HepG2 (cell line): ENCODE measurements at regions not wholly inside any gene's neighbourhood (a gene's known extent, or its start where the extent isn't known, plus 50 kb on each side); places are given as distances from the start of the nearest gene placed in this dataset.

Experiments
- ATAC-seq: fragments of 200-7000 bp; cut with Tn5 transposase; 3 replicates; pipeline ENCODE4 v1.9.1; 2020; ENCODE audit warnings: mild to moderate bottlenecking, moderate library complexity
- BruUV-seq: library from RNA; stranded (reverse); fragments of 400-500 nt; replicated peaks from 2 replicates; lab custom pipeline; 2021; lab: Mats Ljungman, UMichigan
- CTCF ChIA-PET: fragments of 300-600 bp; formaldehyde crosslinking; extraction: SDS; loops from one replicate; lab custom pipeline; 2021; ENCODE audit warnings: low total read pairs, inconsistent platforms, low intra/inter-chr PET ratio; lab: Yijun Ruan, JAX
- POLR2A ChIA-PET: fragments of 350-600 bp; sonication (Branson Sonifier 250); formaldehyde crosslinking; loops from one replicate; lab custom pipeline; 2020; ENCODE audit warnings: antibody characterized with exemption, inconsistent platforms; lab: Yijun Ruan, JAX
- DNase-seq: peaks from one replicate; pipeline ENCODE4 v3.0.0-alpha.2; 2015; ENCODE audit warnings: low spot score
- FAIRE-seq: peaks from 3 replicates; lab custom pipeline; 2011; peaks lifted over from hg19 to GRCh38; lab: Jason Lieb, UNC
- H2AFZ ChIP-seq: one replicate; pipeline ENCODE4 v1.6.1; 2011; ENCODE audit warnings: low read length, inconsistent platforms
- H3K27ac ChIP-seq: fragments of 300-600 bp; 3 replicates; pipeline ENCODE4 v1.8.0; 2011; ENCODE audit warnings: mixed run types, mild to moderate bottlenecking, mixed read lengths, low read length, inconsistent platforms; ENCODE audit not compliant: insufficient read depth; ENCODE audit errors: extremely low read length
- H3K27me3 ChIP-seq, 2 experiments: fragments of 200-600 bp in 1 of 2; 2 replicates in 1 of 2; 3 replicates in 1 of 2; pipeline versions ENCODE4 v1.6.0 to v1.8.0; 2011; ENCODE audit warnings: low read length in 2 of 2, mild to moderate bottlenecking in 2 of 2, moderate library complexity in 2 of 2, inconsistent platforms in 1 of 2; ENCODE audit not compliant: insufficient read depth in 2 of 2, control insufficient read depth in 1 of 2
- H3K36me3 ChIP-seq, 2 experiments: fragments of 200-600 bp in 1 of 2; replicated peaks in 1 of 2; 2 replicates in 1 of 2; 3 replicates in 1 of 2; pipeline versions ENCODE4 v1.5.1 to v1.8.0; 2011; ENCODE audit warnings: low read length in 2 of 2, inconsistent platforms in 1 of 2; ENCODE audit not compliant: insufficient read depth in 2 of 2, control insufficient read depth in 1 of 2
- H3K4me1 ChIP-seq: 2 replicates; pipeline ENCODE4 v1.5.1; 2012; ENCODE audit warnings: low read length, inconsistent platforms; ENCODE audit not compliant: insufficient read depth
- H3K4me2 ChIP-seq: 2 replicates; pipeline ENCODE4 v1.6.0; 2011; ENCODE audit warnings: low read depth, low read length, inconsistent platforms
- H3K4me3 ChIP-seq, 3 experiments: fragments of 200-600 bp in 1 of 3; sonication (generic), shearing (Covaris generic) in 1 of 3; replicated peaks in 1 of 3; 2 replicates each; pipeline ENCODE4 v1.5.1; 2011 to 2016; ENCODE audit warnings: low read length in 3 of 3, inconsistent platforms in 2 of 3, low read depth in 2 of 3, mild to moderate bottlenecking in 2 of 3, control low read depth in 1 of 3, mixed read lengths in 1 of 3; ENCODE audit not compliant: insufficient read depth in 1 of 3
- H3K79me2 ChIP-seq: one replicate; pipeline ENCODE4 v1.6.1; 2011; ENCODE audit warnings: low read length, inconsistent platforms; ENCODE audit not compliant: insufficient read depth
- H3K9ac ChIP-seq: 2 replicates; pipeline ENCODE4 v1.6.0; 2011; ENCODE audit warnings: mild to moderate bottlenecking, low read depth, low read length, inconsistent platforms; ENCODE audit not compliant: insufficient read depth
- H3K9me3 ChIP-seq: 2 replicates; pipeline ENCODE4 v1.5.1; 2012; ENCODE audit warnings: mild to moderate bottlenecking, low read length
- H4K20me1 ChIP-seq: 2 replicates; pipeline ENCODE4 v1.6.0; 2011; ENCODE audit warnings: inconsistent platforms, mild to moderate bottlenecking, low read length, moderate library complexity; ENCODE audit not compliant: insufficient read depth
- FUBP1 ChIP-seq: sonication (generic); formaldehyde crosslinking; IDR thresholded peaks from 2 replicates; pipeline ENCODE4 v1.5.1; 2020; ENCODE audit warnings: missing genetic modification reagents, mild to moderate bottlenecking, borderline replicate concordance
- MEIS1 ChIP-seq: sonication (generic); formaldehyde crosslinking; IDR thresholded peaks from 2 replicates; pipeline ENCODE4 v1.9.0; 2021; ENCODE audit warnings: mild to moderate bottlenecking, missing genetic modification reagents, moderate library complexity, borderline replicate concordance
- PRDM10 ChIP-seq: sonication (generic); formaldehyde crosslinking; IDR thresholded peaks from 2 replicates; pipeline ENCODE4 v1.4.0; 2020; ENCODE audit warnings: low read depth, missing genetic modification reagents
- TFE3 ChIP-seq: IDR thresholded peaks from 2 replicates; pipeline ENCODE4 v1.6.1; 2016
- ZFP36L2 ChIP-seq: sonication (generic); formaldehyde crosslinking; IDR thresholded peaks from 2 replicates; pipeline ENCODE4 v1.4.0; 2020; ENCODE audit warnings: missing genetic modification reagents
- ZNF30 ChIP-seq: sonication (generic); formaldehyde crosslinking; IDR thresholded peaks from 2 replicates; pipeline ENCODE4 v1.5.0; 2020; ENCODE audit warnings: mild to moderate bottlenecking, missing genetic modification reagents
- ZNF770 ChIP-seq: sonication (generic); formaldehyde crosslinking; IDR thresholded peaks from 2 replicates; pipeline ENCODE4 v1.5.0; 2020; ENCODE audit warnings: mild to moderate bottlenecking, missing genetic modification reagents
- WGBS: methylation state at CpG from one replicate; pipeline ENCODE4 v1.1.6; 2017; ENCODE audit warnings: low lambda C conversion rate; 5-methylcytosine and 5-hydroxymethylcytosine counted together
- in situ Hi-C: cut with HindIII; loops from 2 replicates; pipeline ENCODE4 v1.10.0; 2017; ENCODE audit warnings: low pct_unique_long_range_greater_than_20kb; ENCODE audit not compliant: extremely low pct_ligation_motif_present
- intact Hi-C: fragments of 100-400 bp; cut with micrococcal nuclease; formaldehyde crosslinking; loops from one replicate; pipeline ENCODE4 v1.10.0; 2022; ENCODE audit not compliant: unreplicated experiment

GRCh38 chr4:131309628-131310027, 1839.5 kb upstream of the PCDH10 start (continued):
- TF ChIP-seq MEIS1 (no peak), ZFP36L2 (CRISPR knock-in tag) (no peak)

GRCh38 chr4:131316086-131316485, 1833.0 kb upstream of the PCDH10 start:
- Histone ChIP-seq H2AFZ (no peak overlapping the region), H3K27ac (no peak overlapping the region), H3K9ac (no peak overlapping the region), H3K79me2 (no peaks in the 10 kb centered on the region), H3K36me3 (no peaks in the 10 kb centered on the region), H3K9me3 (0 out of 2 replicates have a peak, but pooled peaks cover 5% of the 10 kb centered on the region), H3K4me2 (no peak overlapping the region), H3K4me3 (no peak overlapping the region), H3K4me1 (no peaks in the 10 kb centered on the region), H4K20me1 (no peaks in the 10 kb centered on the region), H3K27me3 (no peaks in the 10 kb centered on the region)
- intact Hi-C loops (no loop called here), in situ Hi-C loops (no loop called here)
- DNase-seq (no peak), FAIRE-seq (no peak), ATAC-seq (no peak)
- no TSS peak for BruUV-seq
- POLR2A ChIA-PET = no interaction called here
- WGBS = 1% methylated on average over 3 of the region's 3 CpGs
- CTCF ChIA-PET = no interaction called here
- no peak for TF ChIP-seq PRDM10 (CRISPR knock-in tag)
- no peak for TF ChIP-seq ZNF30
- no peak for TF ChIP-seq FUBP1 (CRISPR knock-in tag)
- TF ChIP-seq ZNF770 (CRISPR knock-in tag) = no peak
- no peak for TF ChIP-seq TFE3 (CRISPR knock-in tag)
